Endothelial cell of umbilical vein (primary cell): ENCODE measurements at regions not wholly inside any gene's neighbourhood (a gene's known extent, or its start where the extent isn't known, plus 50 kb on each side); places are given as distances from the start of the nearest gene placed in this dataset.

Source experiments
- BruUV-seq: library from RNA; stranded (reverse); fragments of 400-500 nt; replicated peaks from 2 replicates; lab custom pipeline; 2021; lab: Mats Ljungman, UMichigan
- CTCF ChIA-PET: fragments of 300-600, 350-600 bp; sonication (Branson Sonifier 250); formaldehyde crosslinking; loops from one replicate; lab custom pipeline; 2021; ENCODE audit warnings: antibody characterized with exemption, inconsistent platforms; lab: Charles Lee
- POLR2A ChIA-PET: fragments of 300-600, 350-600 bp; sonication (Branson Sonifier 250); formaldehyde crosslinking; loops from one replicate; lab custom pipeline; 2021; ENCODE audit warnings: antibody characterized with exemption, inconsistent platforms; lab: Charles Lee
- DNase-seq: peaks from one replicate; pipeline ENCODE4 v3.0.0-alpha.2; 2011; ENCODE audit warnings: low read depth, low spot score
- FAIRE-seq: peaks from 2 replicates; lab custom pipeline; 2011; peaks lifted over from hg19 to GRCh38; lab: Jason Lieb, UNC
- H2AFZ ChIP-seq: 2 replicates; pipeline ENCODE4 v1.6.0; 2012; ENCODE audit warnings: low read depth, low read length, control low read depth, inconsistent platforms
- H3K27ac ChIP-seq: 2 replicates; pipeline ENCODE4 v1.5.1; 2011; ENCODE audit warnings: low read depth, mild to moderate bottlenecking, control low read depth, low read length, moderate library complexity; ENCODE audit not compliant: insufficient read depth
- H3K27me3 ChIP-seq, 2 experiments: 2 replicates each; pipeline versions ENCODE4 v1.6.0 to v1.6.1; 2011; ENCODE audit warnings: low read length in 2 of 2, mixed read lengths in 1 of 2; ENCODE audit not compliant: control insufficient read depth in 2 of 2, insufficient read depth in 2 of 2
- H3K36me3 ChIP-seq, 2 experiments: 2 replicates in 1 of 2; 3 replicates in 1 of 2; pipeline ENCODE4 v1.5.1; 2011; ENCODE audit warnings: low read length in 2 of 2, mild to moderate bottlenecking in 1 of 2, moderate library complexity in 1 of 2; ENCODE audit not compliant: control insufficient read depth in 2 of 2, insufficient read depth in 2 of 2; ENCODE audit errors: extremely low read depth in 1 of 2
- H3K4me1 ChIP-seq: 3 replicates; pipeline ENCODE4 v1.5.1; 2011; ENCODE audit warnings: mild to moderate bottlenecking, low read length; ENCODE audit not compliant: control insufficient read depth, insufficient read depth; ENCODE audit errors: extremely low read depth
- H3K4me2 ChIP-seq: 2 replicates; pipeline ENCODE4 v1.6.1; 2011; ENCODE audit warnings: low read length, control low read depth, mixed read lengths; ENCODE audit not compliant: insufficient read depth
- H3K4me3 ChIP-seq, 3 experiments: fragments of 200-600 bp in 1 of 3; sonication (generic), shearing (Covaris generic) in 1 of 3; replicated peaks in 1 of 3; 2 replicates each; pipeline ENCODE4 v1.5.1; 2011 to 2016; ENCODE audit warnings: control low read depth in 3 of 3, low read length in 3 of 3, mild to moderate bottlenecking in 2 of 3, inconsistent platforms in 1 of 3, low read depth in 1 of 3, moderate library complexity in 1 of 3; ENCODE audit not compliant: insufficient read depth in 1 of 3
- H3K79me2 ChIP-seq: 2 replicates; pipeline ENCODE4 v1.6.0; 2012; ENCODE audit warnings: low read length, inconsistent platforms; ENCODE audit not compliant: control insufficient read depth, insufficient read depth
- H3K9ac ChIP-seq: replicated peaks from 2 replicates; pipeline ENCODE3; 2011; ENCODE audit warnings: low read length, control low read depth; ENCODE audit not compliant: insufficient read depth; ENCODE audit errors: extremely low read depth
- H3K9me1 ChIP-seq: replicated peaks from 3 replicates; pipeline ENCODE4 v1.6.0; 2011; ENCODE audit warnings: mild to moderate bottlenecking, low read length; ENCODE audit not compliant: control insufficient read depth, insufficient read depth; ENCODE audit errors: extremely low read depth
- H3K9me3 ChIP-seq: replicated peaks from 2 replicates; pipeline ENCODE4 v1.5.1; 2012; ENCODE audit warnings: low read length, inconsistent platforms; ENCODE audit not compliant: control insufficient read depth, insufficient read depth
- H4K20me1 ChIP-seq: replicated peaks from 2 replicates; pipeline ENCODE3; 2011; ENCODE audit warnings: mild to moderate bottlenecking, low read length; ENCODE audit not compliant: control insufficient read depth, insufficient read depth; ENCODE audit errors: extremely low read depth
- CTCF ChIP-seq, 2 donors: IDR thresholded peaks; 1 replicate in 1 of 2; 2 replicates in 1 of 2; pipeline ENCODE4 v1.5.1; 2011; ENCODE audit warnings: low read length in 2 of 2, mild to moderate bottlenecking in 2 of 2, moderate library complexity in 2 of 2, control low read depth in 1 of 2, inconsistent platforms in 1 of 2, low read depth in 1 of 2; ENCODE audit not compliant: insufficient read depth in 1 of 2; ENCODE audit errors: extremely low read depth in 1 of 2
- EZH2 ChIP-seq: IDR thresholded peaks from 2 replicates; pipeline ENCODE4 v1.6.1; 2012; ENCODE audit warnings: borderline replicate concordance, low read depth, mild to moderate bottlenecking, moderate library complexity, low read length, inconsistent platforms; ENCODE audit not compliant: severe bottlenecking
- FOS ChIP-seq: IDR thresholded peaks from 2 replicates; pipeline ENCODE4 v1.6.1; 2011; ENCODE audit warnings: mild to moderate bottlenecking, low read length, moderate library complexity, borderline replicate concordance; ENCODE audit not compliant: insufficient read depth
- GATA2 ChIP-seq: IDR thresholded peaks from 2 replicates; pipeline ENCODE4 v1.7.0; 2011; ENCODE audit warnings: low read depth, mild to moderate bottlenecking, moderate library complexity, mixed read lengths, low read length; ENCODE audit not compliant: insufficient read length, insufficient read depth
- JUN ChIP-seq: IDR thresholded peaks from 2 replicates; pipeline ENCODE4 v1.6.1; 2011; ENCODE audit warnings: borderline replicate concordance, low read depth; ENCODE audit not compliant: insufficient read length, insufficient read depth
- MAX ChIP-seq: IDR thresholded peaks from 2 replicates; pipeline ENCODE4 v1.6.1; 2011; ENCODE audit not compliant: insufficient read depth, insufficient read length
- MYC ChIP-seq: IDR thresholded peaks from one replicate; pipeline ENCODE4 v1.6.1; 2011; ENCODE audit warnings: mild to moderate bottlenecking, low read depth, low read length
- POLR2A ChIP-seq: IDR thresholded peaks from 2 replicates; pipeline ENCODE4 v1.6.1; 2012; ENCODE audit warnings: low read depth, mild to moderate bottlenecking, control low read depth, low read length
- POLR2AphosphoS5 ChIP-seq: IDR thresholded peaks from 2 replicates; pipeline ENCODE4 v1.6.1; 2012; ENCODE audit warnings: low read depth, mild to moderate bottlenecking, control low read depth, low read length, moderate library complexity; ENCODE audit not compliant: insufficient read depth
- dilution Hi-C: fragments of 300-500 bp; cut with MboI; formaldehyde crosslinking; loops from one replicate; pipeline ENCODE4 v1.15.0; 2019; ENCODE audit warnings: low sequenced_read_pairs; ENCODE audit not compliant: extremely low pct_ligation_motif_present
- intact Hi-C: fragments of 100-400 bp; cut with micrococcal nuclease; formaldehyde crosslinking; loops from one replicate; pipeline ENCODE4 v1.10.0; 2022

- Histone ChIP-seq H3K9ac (no peak overlapping the region), H2AFZ (no peak overlapping the region), H3K9me1 (no peaks in the 10 kb centered on the region), H3K36me3 (no peaks in the 10 kb centered on the region), H3K4me1 (peaks cover 30% of the 10 kb centered on the region), H3K79me2 (no peaks in the 10 kb centered on the region), H3K27ac (no peak overlapping the region), H3K4me2 (no peak overlapping the region), H3K9me3 (no peaks in the 10 kb centered on the region), H3K27me3 (no peaks in the 10 kb centered on the region), H3K4me3 (no peak overlapping the region), H4K20me1 (no peaks in the 10 kb centered on the region)
- ChIA-PET CTCF (interaction anchor here (1.1 kb wide), 1 partner anchor 9 kb away, joined by 3 read pairs; no protein-coding TSS in a partner anchor), POLR2A (no interaction called here)
- DNase-seq (no peak), FAIRE-seq (no peak)
- BruUV-seq: no TSS peak
- dilution Hi-C loops (loop anchor here (5.0 kb wide), 1 partner anchor 52 kb away; no protein-coding TSS in a partner anchor), intact Hi-C loops (loop anchor here (5.0 kb wide), 4 partner anchors 107 to 377 kb away; a partner anchor contains a TSS)
- TF ChIP-seq MYC: no peak
- TF ChIP-seq POLR2A: no peak
- no peak for TF ChIP-seq JUN
- no peak for TF ChIP-seq FOS
- no peak for TF ChIP-seq MAX
- no peak for TF ChIP-seq GATA2
- no peak for TF ChIP-seq EZH2
- no peak for TF ChIP-seq POLR2AphosphoS5
- TF ChIP-seq CTCF (IDR thresholded peaks at IDR 0.05; ENCODE audit: extremely low read depth in 1 of 2, insufficient read depth in 1 of 2, low read depth in 1 of 2, low read length in 2 of 2): no peak
Measured at GRCh38 chr2:236884569-236885175, 201.0 kb upstream of the COPS8 start.
